CD4-positive, alpha-beta T cell treated with Interferon gamma for 1 hour (primary cell): ENCODE measurements at regions not wholly inside any gene's neighbourhood (a gene's known extent, or its start where the extent isn't known, plus 50 kb on each side); places are given as distances from the start of the nearest gene placed in this dataset.

Experiments
- DNase-seq: peaks from one replicate; pipeline ENCODE4 v3.0.0-alpha.2; 2020

DNA sequence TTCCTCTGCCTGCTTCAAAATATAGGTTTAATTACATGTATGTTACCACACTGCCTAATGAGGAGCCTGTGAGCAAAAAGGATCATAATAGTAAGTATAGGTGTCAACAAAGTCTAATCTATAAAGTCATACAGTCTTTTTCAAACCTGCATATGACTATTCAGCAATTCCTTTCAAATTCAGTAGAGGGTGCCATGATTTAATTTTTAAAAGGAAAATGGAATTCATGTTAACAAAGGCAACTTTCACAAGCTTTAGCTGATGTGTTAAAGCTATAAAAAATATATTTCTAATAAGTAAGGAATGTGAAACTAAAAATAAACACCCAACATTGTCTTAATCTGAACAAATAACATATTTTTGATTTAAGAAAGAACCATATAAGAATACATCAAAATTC lies 52.1 kb downstream of the MPP7 start:
- DNase-seq = no peak

GRCh38 chr10:28250358-28250757 lies 52.5 kb downstream of the MPP7 start:
- no peak for DNase-seq

- DNase-seq = no peak
These were observed 53.4 kb downstream of the MPP7 start for GRCh38 chr10:28249512-28249911.

DNA sequence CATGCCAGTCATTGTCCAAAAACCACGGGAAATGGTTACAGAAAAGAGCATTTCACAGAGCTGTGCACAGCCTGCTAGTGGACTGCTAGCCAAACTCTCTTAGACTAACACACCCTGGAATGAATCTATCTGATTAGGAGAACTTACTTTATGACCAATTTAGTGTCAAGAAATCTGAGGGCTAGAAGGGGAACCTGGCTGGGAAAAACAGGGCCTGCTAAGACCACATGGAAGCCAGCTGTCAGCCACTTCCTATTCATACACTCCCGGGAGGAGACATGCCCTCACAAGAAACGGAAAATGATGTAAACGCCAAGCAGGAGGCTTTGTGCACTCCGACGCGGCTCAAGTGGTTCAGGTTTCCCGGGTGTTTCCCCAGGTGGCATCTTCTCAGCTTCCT lies 54.8 kb downstream of the MPP7 start:
- peak; percentile 8 for DNase-seq

- DNase-seq = no peak
These were observed 56.8 kb downstream of the MPP7 start for GRCh38 chr10:28246023-28246422.

DNA sequence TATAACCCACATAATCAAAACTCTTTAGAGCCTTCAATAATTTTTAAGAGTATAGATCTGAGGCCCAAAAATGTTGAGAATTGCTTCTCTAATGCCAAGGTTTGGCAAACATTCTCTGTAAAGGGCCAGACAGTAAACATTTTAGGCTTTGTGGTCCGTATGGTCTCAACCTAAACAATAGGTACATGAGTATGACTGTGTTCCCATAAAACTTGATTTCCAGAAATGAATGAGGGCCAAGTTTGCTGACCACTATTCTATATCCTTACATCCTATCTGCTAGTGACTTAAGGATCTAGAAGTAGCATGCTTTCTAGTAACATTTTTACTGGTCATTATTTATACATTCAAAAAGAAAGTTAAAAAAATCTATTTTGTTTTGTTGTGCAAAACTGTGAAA lies 58.9 kb downstream of the MPP7 start:
- no peak for DNase-seq

GRCh38 chr10:28242555-28243204 lies 60.2 kb downstream of the MPP7 start:
- DNase-seq = no peak

GRCh38 chr10:28241741-28242399 lies 61.0 kb downstream of the MPP7 start:
- DNase-seq = no peak

DNA sequence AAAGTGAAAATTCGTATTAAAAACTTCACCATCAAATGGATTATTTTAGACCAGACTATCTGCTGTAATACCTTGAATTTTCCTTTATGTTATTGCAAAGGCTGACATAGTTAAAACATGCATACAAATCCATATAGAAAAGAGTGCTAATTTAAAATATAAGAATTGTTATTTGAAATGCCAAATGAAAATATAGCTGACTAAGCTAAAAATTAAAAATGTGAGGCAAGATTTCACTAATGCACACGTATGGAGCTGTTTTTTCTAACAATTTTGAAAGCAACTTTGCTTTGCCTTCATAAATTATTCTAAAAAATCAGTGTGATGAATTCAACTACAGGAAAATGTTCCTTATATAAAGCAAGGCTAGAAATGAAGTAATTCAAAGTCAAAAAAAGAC lies 62.5 kb downstream of the MPP7 start:
- no peak for DNase-seq

DNA sequence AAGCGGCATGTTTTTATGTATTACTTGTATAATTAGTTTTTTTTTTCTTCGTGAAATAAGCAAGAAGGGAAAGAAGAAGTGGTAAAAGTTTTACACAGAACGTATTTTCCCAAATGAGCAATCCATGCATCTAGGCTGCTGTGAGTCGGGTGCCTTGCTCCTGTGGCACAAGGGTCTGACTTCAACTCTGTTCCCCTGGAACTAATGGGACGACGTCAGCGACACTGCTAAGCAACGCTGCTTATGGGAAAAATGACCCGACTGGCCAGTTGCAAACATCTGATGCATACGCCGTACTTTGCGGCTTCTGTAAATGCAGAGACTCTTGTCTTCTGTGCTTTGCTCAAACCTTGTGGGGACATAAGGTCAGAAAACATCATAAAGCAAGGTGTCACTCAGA lies 66.3 kb downstream of the MPP7 start:
- no peak for DNase-seq

GRCh38 chr10:28220811-28221210 lies 82.1 kb downstream of the MPP7 start:
- DNase-seq = no peak

GRCh38 chr10:28219251-28219650 lies 83.6 kb downstream of the MPP7 start:
- DNase-seq = no peak

DNA sequence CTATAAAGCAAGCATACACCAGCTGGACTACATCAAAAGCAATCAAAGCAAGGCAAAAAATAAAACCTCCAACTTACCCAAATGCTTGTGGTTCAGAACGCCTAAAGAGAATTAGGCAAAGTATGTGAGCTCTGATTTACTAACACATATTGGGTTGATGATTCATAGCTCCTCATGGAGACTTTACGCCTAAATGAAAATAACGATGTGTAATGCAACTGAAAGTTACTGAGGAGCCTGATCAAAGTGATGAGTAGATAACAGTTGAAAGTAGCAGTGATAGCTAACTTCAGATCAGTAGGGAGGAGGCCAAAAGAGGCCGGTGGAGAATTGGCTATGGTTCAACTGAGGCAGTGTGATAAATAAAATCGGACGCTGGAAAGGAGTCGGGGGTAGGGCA lies 85.0 kb downstream of the MPP7 start:
- no peak for DNase-seq

GRCh38 chr10:28215930-28216329 lies 86.9 kb downstream of the MPP7 start:
- no peak for DNase-seq

- no peak for DNase-seq
These were observed 88.6 kb downstream of the MPP7 start for GRCh38 chr10:28214219-28214618.

DNA sequence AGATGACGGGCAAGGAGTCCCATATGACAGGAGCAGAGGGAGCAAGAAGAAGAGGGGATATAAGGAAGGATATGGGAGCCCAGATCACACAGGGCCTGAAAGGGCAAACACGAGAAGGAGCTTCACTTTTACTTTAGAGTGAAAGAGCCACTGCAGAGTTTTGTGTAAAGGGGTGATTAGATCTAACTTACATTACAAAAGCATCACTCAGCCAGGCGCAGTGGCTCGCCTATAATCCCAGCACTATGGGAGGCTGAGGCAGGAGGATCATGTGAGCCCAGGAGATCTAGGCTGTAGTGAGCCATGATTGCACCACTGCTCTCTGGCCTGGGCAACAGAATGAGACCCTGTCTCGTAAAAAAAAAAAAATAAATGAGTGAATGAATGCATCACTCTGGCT lies 91.1 kb downstream of the MPP7 start:
- DNase-seq = no peak

DNA sequence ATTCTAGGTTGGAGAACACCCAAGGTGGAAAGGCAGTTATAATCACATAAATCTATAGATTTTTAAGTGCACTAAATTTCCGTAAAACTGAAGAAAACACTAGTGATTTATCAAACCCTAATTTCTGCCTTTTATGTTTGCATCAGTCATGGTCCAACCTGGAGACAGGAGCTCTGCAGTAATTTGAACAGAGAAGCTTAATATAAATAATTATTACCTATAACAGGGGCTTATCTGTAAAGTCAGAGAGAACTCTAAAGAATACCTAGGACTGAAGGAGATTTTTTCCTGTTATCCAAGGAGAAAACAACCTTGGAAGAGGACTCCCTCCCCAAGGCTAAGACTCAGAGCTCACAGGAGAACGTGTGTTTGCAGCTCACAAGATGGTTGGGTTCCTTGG lies 95.1 kb downstream of the MPP7 start:
- DNase-seq = no peak

- no peak for DNase-seq
These were observed 99.9 kb downstream of the MPP7 start for GRCh38 chr10:28202941-28203352.

GRCh38 chr10:28201410-28202400 lies 101.2 kb downstream of the MPP7 start:
- no peak for DNase-seq

DNA sequence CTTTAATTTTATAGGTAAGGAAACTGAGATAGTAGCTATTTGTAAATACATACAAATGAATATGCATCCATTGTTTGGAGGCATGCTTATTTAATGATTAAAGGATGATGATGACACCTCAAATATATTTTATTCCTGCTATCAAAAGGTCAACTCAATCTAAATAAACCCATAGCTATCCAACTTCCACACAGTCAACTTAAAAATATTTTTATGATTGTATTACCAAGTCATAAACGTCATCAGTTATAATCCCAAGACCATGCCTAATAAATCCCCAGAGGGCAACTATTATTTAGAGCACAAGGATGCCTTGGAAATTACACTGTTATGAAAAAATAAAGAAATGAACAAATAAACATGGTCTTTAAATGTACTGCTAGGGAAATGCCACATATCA lies 102.1 kb downstream of the MPP7 start:
- no peak for DNase-seq

- DNase-seq = no peak
These were observed 102.9 kb downstream of the MPP7 start for GRCh38 chr10:28199941-28200340.

DNA sequence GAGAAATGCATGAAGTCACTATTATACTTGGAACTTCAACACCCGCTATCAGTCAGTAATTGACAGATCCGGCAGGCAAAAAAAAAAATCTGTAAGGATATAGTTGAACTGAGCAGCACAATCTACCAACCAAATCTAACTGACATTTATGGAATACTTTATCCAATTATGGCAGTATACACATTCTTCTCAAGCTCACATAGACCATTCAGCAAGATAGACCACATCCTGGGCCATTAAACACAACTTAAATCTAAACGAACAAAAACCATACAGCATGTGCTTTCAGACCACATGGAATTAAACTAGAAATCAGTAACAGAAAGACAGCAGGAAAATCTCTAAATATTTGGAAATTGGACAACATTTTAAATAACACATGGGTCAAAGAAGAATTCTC lies 112.7 kb downstream of the MPP7 start:
- DNase-seq = no peak

- DNase-seq = no peak
These were observed 114.3 kb downstream of the MPP7 start for GRCh38 chr10:28188526-28188925.
